ENCODE measurements at regions not wholly inside any gene's neighbourhood (a gene's known extent, or its start where the extent isn't known, plus 50 kb on each side); places are given as distances from the start of the nearest gene placed in this dataset.

GRCh38 chr22:49093192-49093880 is 734.3 kb downstream of the BRD1 start:
- DNase-seq (ENCODE audit: low read depth) = no peak

GRCh38 chr22:49092716-49093115 is 735.0 kb downstream of the BRD1 start:
- no peak for DNase-seq (ENCODE audit: low read depth)

GRCh38 chr22:49091917-49092545 is 735.6 kb downstream of the BRD1 start:
- no peak for DNase-seq (ENCODE audit: low read depth)

- no peak for DNase-seq (ENCODE audit: low read depth)
These were observed 736.2 kb downstream of the BRD1 start for GRCh38 chr22:49091451-49091850.

GRCh38 chr22:49090853-49091135 is 736.9 kb downstream of the BRD1 start:
- no peak for DNase-seq (ENCODE audit: low read depth)

- DNase-seq (ENCODE audit: low read depth) = no peak
These were observed 737.4 kb downstream of the BRD1 start for GRCh38 chr22:49090061-49090852.

GRCh38 chr22:49088801-49089791 is 738.6 kb downstream of the BRD1 start:
- no peak for DNase-seq (ENCODE audit: low read depth)

- no peak for DNase-seq (ENCODE audit: low read depth)
These were observed 739.7 kb downstream of the BRD1 start for GRCh38 chr22:49087716-49088601.

GRCh38 chr22:49087198-49087597 is 740.5 kb downstream of the BRD1 start:
- no peak for DNase-seq (ENCODE audit: low read depth)

- DNase-seq (ENCODE audit: low read depth) = no peak
These were observed 741.0 kb downstream of the BRD1 start for GRCh38 chr22:49086606-49087157.

- no peak for DNase-seq (ENCODE audit: low read depth)
These were observed 741.5 kb downstream of the BRD1 start for GRCh38 chr22:49086181-49086580.

GRCh38 chr22:49084206-49084605 is 743.5 kb downstream of the BRD1 start:
- no peak for DNase-seq (ENCODE audit: low read depth)

- no peak for DNase-seq (ENCODE audit: low read depth)
These were observed 744.1 kb downstream of the BRD1 start for GRCh38 chr22:49083607-49084006.

GRCh38 chr22:49082451-49082850 is 745.2 kb downstream of the BRD1 start:
- DNase-seq (ENCODE audit: low read depth) = no peak

GRCh38 chr22:49081926-49082325 is 745.7 kb downstream of the BRD1 start:
- DNase-seq (ENCODE audit: low read depth) = no peak

- DNase-seq (ENCODE audit: low read depth) = no peak
These were observed 746.4 kb downstream of the BRD1 start for GRCh38 chr22:49081261-49081666.

- DNase-seq (ENCODE audit: low read depth) = no peak
These were observed 747.0 kb downstream of the BRD1 start for GRCh38 chr22:49080631-49081030.

- DNase-seq (ENCODE audit: low read depth) = no peak
These were observed 747.8 kb downstream of the BRD1 start for GRCh38 chr22:49079743-49080500.

- no peak for DNase-seq (ENCODE audit: low read depth)
These were observed 748.5 kb downstream of the BRD1 start for GRCh38 chr22:49079027-49079725.
